ENCODE measurements at regions not wholly inside any gene's neighbourhood (a gene's known extent, or its start where the extent isn't known, plus 50 kb on each side); places are given as distances from the start of the nearest gene placed in this dataset.

GRCh38 chr11:28627690-28628255 lies 519.6 kb downstream of the METTL15 start:
- TF ChIP-seq REST (IDR thresholded peaks at IDR 0.05; ENCODE audit: insufficient replicate concordance, low read depth) (no peak), SPI1 (IDR thresholded peaks at IDR 0.05; ENCODE audit: borderline replicate concordance, low read depth) (no peak), GABPA (IDR thresholded peaks at IDR 0.05; ENCODE audit: low read depth) (no peak), CTCF (IDR thresholded peaks at IDR 0.05; ENCODE audit: insufficient read depth, low read length) (no peak), POLR2AphosphoS5 (IDR thresholded peaks at IDR 0.05; ENCODE audit: low read depth) (no peak)
- no peak for DNase-seq (ENCODE audit: low read depth in 1 of 2, low spot score in 1 of 2)
- no peak overlapping the region for H3K27ac ChIP-seq (replicated peaks)
- no peaks in the 10 kb centered on the region for H3K27me3 ChIP-seq (ENCODE audit: insufficient read depth, poor library complexity, severe bottlenecking)
- no peak overlapping the region for H3K4me3 ChIP-seq (replicated peaks; ENCODE audit: insufficient read depth, low read length)

GRCh38 chr11:28625532-28625931 lies 517.3 kb downstream of the METTL15 start:
- TF ChIP-seq CTCF (IDR thresholded peaks at IDR 0.05; ENCODE audit: insufficient read depth, low read length), result no peak
- no peak for TF ChIP-seq SPI1 (IDR thresholded peaks at IDR 0.05; ENCODE audit: borderline replicate concordance, low read depth)
- no peak for TF ChIP-seq GABPA (IDR thresholded peaks at IDR 0.05; ENCODE audit: low read depth)
- TF ChIP-seq REST (IDR thresholded peaks at IDR 0.05; ENCODE audit: insufficient replicate concordance, low read depth), result no peak
- TF ChIP-seq POLR2AphosphoS5 (IDR thresholded peaks at IDR 0.05; ENCODE audit: low read depth), result no peak
- H3K27ac ChIP-seq (replicated peaks), result no peak overlapping the region
- no peaks in the 10 kb centered on the region for H3K27me3 ChIP-seq (ENCODE audit: insufficient read depth, poor library complexity, severe bottlenecking)
- no peak for DNase-seq (ENCODE audit: low read depth in 1 of 2, low spot score in 1 of 2)
- no peak overlapping the region for H3K4me3 ChIP-seq (replicated peaks; ENCODE audit: insufficient read depth, low read length)

GRCh38 chr11:28621753-28622152 lies 513.6 kb downstream of the METTL15 start:
- no peak overlapping the region for H3K4me3 ChIP-seq (replicated peaks; ENCODE audit: insufficient read depth, low read length)
- H3K27me3 ChIP-seq (ENCODE audit: insufficient read depth, poor library complexity, severe bottlenecking), result no peaks in the 10 kb centered on the region
- TF ChIP-seq GABPA (IDR thresholded peaks at IDR 0.05; ENCODE audit: low read depth) (no peak), CTCF (IDR thresholded peaks at IDR 0.05; ENCODE audit: insufficient read depth, low read length) (no peak), SPI1 (IDR thresholded peaks at IDR 0.05; ENCODE audit: borderline replicate concordance, low read depth) (no peak)
- H3K27ac ChIP-seq (replicated peaks), result no peak overlapping the region
- DNase-seq (ENCODE audit: low read depth in 1 of 2, low spot score in 1 of 2), result no peak

All from HL-60 (cell line).